GM12864 (cell line): ENCODE measurements at regions not wholly inside any gene's neighbourhood (a gene's known extent, or its start where the extent isn't known, plus 50 kb on each side); places are given as distances from the start of the nearest gene placed in this dataset.

Source experiments
- DNase-seq: peaks from one replicate; pipeline ENCODE4 v3.0.0-alpha.2; 2011; ENCODE audit warnings: low read depth
- H3K4me3 ChIP-seq: 2 replicates; pipeline ENCODE4 v1.5.1; 2011; ENCODE audit warnings: mild to moderate bottlenecking, low read depth, low read length, control low read depth
- TF ChIP-seq, protein P1 (sequence below): IDR thresholded peaks from 2 replicates; pipeline ENCODE4 v1.5.1; 2011; ENCODE audit warnings: low read depth, mild to moderate bottlenecking, moderate library complexity, low read length, control low read depth, inconsistent platforms; ENCODE audit errors: missing control alignments

DNA sequence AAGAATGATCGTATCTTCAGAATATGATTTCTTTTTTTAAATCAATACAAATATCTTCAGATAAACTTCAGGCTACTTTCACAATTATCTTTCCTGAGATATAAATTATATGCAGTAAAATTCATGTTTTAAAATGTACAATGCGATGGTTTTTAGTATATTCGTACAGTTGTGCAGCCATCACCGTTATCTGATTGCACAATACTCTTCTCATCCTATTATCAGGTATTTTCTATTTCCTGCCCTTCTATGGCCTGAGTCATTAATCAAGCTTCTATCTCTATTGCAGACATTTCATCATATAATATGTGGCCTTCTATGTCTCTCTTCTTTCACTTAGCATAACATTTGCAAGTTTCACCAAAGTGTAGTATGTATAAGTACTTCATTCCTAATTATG is 1360.2 kb upstream of the SLC10A2 start:
- DNase-seq = no peak
- H3K4me3 ChIP-seq = no peak overlapping the region
- TF ChIP-seq, protein P1, sequence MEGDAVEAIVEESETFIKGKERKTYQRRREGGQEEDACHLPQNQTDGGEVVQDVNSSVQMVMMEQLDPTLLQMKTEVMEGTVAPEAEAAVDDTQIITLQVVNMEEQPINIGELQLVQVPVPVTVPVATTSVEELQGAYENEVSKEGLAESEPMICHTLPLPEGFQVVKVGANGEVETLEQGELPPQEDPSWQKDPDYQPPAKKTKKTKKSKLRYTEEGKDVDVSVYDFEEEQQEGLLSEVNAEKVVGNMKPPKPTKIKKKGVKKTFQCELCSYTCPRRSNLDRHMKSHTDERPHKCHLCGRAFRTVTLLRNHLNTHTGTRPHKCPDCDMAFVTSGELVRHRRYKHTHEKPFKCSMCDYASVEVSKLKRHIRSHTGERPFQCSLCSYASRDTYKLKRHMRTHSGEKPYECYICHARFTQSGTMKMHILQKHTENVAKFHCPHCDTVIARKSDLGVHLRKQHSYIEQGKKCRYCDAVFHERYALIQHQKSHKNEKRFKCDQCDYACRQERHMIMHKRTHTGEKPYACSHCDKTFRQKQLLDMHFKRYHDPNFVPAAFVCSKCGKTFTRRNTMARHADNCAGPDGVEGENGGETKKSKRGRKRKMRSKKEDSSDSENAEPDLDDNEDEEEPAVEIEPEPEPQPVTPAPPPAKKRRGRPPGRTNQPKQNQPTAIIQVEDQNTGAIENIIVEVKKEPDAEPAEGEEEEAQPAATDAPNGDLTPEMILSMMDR = no peak

DNA sequence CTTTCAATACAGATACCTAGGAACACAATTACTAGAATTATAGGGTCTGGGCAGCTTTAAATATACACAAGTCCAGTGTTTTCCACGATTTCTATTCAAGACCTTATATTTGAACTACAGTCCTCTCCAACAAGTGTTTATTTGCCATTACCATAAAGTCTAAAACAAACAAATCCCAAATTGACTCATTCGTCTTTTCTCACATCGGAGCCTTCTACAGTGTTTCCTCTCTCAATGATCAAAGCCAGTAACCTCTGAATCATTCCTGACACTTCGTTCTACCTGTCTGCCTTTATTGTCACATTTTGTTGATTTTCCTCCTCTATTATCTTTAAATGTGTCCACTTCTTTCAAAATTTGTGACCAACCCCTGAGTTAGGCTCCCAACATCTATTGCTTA is 1356.5 kb upstream of the SLC10A2 start:
- no peak for DNase-seq
- TF ChIP-seq, protein P1 = no peak
- no peak overlapping the region for H3K4me3 ChIP-seq

DNA sequence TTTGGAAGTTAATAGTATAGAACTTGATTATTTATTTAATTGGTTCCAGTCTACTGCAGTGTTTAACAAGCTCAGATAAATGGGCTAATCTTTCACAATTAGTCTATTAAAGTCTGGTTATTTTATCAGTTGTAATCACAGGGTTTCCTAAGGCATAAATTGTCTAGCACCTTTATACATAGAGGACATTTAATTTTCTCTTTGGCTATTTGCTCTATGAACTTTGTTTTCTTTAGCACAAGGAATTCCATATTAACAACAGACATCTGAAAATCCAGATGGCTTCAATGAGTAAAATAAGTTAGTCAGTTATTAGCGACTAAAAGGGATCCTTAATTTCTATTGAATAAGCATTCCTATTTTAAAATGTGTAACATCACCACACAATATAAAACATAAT is 1350.8 kb upstream of the SLC10A2 start:
- TF ChIP-seq, protein P1 = no peak
- H3K4me3 ChIP-seq = no peak overlapping the region
- DNase-seq = no peak

DNA sequence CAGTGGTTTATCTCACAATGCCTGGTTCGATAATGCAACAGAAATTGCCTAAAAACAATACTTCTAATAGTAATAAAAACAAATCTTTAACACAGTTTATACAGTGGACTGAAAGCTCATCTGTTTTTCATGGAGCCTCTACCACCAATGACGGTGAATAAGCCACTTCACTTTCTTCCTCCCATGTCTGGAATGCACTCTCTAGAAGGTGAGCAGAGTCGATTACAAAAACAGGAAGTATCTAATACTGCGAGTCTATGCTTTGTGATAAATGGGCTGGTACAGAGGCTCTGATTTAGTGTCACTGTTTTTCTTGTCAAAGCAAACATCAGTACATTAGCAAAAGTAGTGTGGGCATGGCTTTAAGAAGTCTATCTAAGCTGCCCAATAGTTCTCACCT is 1348.6 kb upstream of the SLC10A2 start:
- no peak for DNase-seq
- no peak overlapping the region for H3K4me3 ChIP-seq
- TF ChIP-seq, protein P1 = no peak

DNA sequence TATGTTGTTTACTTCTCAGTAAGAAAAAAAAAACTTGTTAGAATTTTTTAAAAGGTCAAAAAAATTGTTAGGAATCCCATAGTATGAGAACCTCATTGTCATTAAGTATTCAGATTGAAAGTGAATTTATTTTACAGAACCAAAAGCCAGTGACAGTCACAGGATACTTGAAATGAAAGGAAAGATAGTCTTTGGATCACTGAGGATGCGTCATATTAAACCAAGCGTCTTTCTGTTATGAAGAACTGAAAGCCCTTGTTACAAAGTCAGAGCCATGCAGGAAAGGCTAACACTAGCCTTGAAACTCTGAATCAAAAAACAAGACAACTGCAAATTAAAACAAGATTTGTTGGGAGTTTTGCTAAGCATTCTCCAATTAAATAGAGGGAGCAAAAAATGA is 1348.0 kb upstream of the SLC10A2 start:
- TF ChIP-seq, protein P1 = no peak
- no peak overlapping the region for H3K4me3 ChIP-seq
- no peak for DNase-seq

DNA sequence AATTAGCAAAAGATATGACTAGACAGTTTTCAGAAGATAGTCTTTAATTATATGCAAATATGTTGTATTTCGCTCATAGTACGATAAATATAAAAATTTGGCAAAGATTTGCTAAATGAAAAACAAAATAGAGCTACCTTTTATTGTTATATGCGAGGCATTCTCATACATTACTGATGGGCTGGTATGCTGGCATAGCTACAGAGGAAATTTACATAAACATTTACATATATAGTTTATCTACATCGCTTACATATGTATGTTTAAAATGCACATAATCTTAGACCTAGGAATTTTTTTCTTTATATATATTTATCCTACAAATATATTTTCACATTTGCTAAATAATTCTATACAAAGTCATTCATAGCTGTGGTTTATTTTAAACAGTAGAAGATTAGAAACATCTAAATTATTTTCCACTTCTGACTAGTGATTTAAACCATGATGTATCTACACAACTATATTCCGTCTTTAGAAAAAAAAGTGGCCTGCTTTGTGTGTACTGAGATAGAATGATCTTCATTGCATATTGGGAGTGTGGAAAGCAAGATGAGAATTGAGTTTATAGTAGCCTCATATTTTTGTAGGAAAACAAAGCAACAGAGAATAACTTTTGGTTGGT is 1345.0 kb upstream of the SLC10A2 start:
- TF ChIP-seq, protein P1 = no peak
- H3K4me3 ChIP-seq = no peak overlapping the region
- DNase-seq = no peak

DNA sequence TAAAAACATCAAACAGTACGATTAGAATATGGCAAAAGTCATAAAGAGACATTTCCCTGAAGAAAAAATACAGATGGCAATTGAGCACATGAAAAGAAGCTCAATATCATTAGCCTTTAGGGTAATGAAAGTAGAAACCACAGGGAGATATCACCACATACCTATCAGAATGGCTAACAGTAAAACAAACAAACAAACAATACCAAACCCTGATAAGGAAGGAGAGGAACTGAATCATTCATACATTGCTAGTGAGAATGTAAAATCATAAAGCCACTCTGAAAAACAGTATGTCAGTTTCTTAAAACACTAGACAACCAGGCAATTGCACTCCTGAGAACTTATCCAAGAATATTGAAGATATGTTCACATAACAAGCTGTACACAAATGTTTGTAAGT is 1342.5 kb upstream of the SLC10A2 start:
- DNase-seq = no peak
- H3K4me3 ChIP-seq = no peak overlapping the region
- TF ChIP-seq, protein P1 = no peak
